ENCODE measurements at regions not wholly inside any gene's neighbourhood (a gene's known extent, or its start where the extent isn't known, plus 50 kb on each side); places are given as distances from the start of the nearest gene placed in this dataset.
"Not testable (repeated sequence)": the region's sequence is repeated elsewhere in the genome, so short reads cannot be mapped to it uniquely, and the experiment has no call there.

DNA sequence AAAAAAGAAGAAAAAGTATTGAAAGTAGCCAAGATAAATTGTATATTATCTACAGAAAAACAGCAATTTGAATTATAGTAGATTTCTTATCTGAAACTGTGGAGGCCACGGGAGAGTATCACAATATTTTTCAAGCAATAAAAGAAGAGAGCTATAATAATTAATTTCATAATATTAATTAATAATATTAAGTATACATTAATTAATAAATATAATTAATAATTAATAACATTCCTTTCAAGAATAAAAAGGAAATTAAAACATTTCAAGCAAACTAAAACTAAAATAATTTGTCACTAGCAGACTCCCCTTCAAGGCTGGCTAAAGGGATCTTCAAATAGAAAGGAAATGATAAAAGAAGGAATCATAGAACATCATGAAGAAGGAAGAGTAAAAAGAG is 372.7 kb upstream of the KYNU start:
- Histone ChIP-seq H3K27me3 (ENCODE audit: low read depth) (no peaks in the 10 kb centered on the region), H3K4me3 (no peak overlapping the region), H3K27ac (replicated peaks) (no peak overlapping the region), H3K9me3 (replicated peaks) (peaks cover 10% of the 10 kb centered on the region), H3K4me1 (no peaks in the 10 kb centered on the region), H3K36me3 (no peaks in the 10 kb centered on the region)
- TF ChIP-seq, protein P1, sequence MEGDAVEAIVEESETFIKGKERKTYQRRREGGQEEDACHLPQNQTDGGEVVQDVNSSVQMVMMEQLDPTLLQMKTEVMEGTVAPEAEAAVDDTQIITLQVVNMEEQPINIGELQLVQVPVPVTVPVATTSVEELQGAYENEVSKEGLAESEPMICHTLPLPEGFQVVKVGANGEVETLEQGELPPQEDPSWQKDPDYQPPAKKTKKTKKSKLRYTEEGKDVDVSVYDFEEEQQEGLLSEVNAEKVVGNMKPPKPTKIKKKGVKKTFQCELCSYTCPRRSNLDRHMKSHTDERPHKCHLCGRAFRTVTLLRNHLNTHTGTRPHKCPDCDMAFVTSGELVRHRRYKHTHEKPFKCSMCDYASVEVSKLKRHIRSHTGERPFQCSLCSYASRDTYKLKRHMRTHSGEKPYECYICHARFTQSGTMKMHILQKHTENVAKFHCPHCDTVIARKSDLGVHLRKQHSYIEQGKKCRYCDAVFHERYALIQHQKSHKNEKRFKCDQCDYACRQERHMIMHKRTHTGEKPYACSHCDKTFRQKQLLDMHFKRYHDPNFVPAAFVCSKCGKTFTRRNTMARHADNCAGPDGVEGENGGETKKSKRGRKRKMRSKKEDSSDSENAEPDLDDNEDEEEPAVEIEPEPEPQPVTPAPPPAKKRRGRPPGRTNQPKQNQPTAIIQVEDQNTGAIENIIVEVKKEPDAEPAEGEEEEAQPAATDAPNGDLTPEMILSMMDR (IDR thresholded peaks at IDR 0.05; ENCODE audit: borderline replicate concordance) = no peak
- no peak for DNase-seq
- intact Hi-C loops (cut with micrococcal nuclease) = no loop called here

DNA sequence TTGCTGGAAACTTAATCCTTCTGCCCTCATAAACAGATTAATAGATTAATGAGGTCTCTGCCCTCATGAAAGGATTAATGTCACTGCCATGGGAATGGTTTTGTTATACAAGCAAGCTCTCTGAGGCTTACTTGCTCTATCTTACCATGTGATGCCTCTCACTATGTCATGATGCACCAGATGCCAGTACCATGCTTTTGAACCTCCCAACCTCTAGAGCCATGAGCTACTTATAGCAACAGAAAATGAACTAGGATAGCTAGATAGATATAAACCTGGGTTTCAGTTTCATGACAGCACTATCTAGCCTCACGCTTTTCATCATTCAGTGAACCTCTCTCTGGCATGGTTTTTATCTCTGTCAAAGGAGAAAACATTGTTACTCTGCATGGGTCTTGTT is 371.6 kb upstream of the LRP1B start:
- H3K27me3 ChIP-seq (ENCODE audit: low read depth) = no peaks in the 10 kb centered on the region
- H3K9me3 ChIP-seq (replicated peaks) = peaks cover 4% of the 10 kb centered on the region
- TF ChIP-seq, protein P1 (IDR thresholded peaks at IDR 0.05; ENCODE audit: borderline replicate concordance) = no peak
- H3K36me3 ChIP-seq = no peaks in the 10 kb centered on the region
- no peaks in the 10 kb centered on the region for H3K4me1 ChIP-seq
- DNase-seq = no peak
- intact Hi-C loops (cut with micrococcal nuclease) = no loop called here
- no peak overlapping the region for H3K4me3 ChIP-seq
- no peak overlapping the region for H3K27ac ChIP-seq (replicated peaks)

DNA sequence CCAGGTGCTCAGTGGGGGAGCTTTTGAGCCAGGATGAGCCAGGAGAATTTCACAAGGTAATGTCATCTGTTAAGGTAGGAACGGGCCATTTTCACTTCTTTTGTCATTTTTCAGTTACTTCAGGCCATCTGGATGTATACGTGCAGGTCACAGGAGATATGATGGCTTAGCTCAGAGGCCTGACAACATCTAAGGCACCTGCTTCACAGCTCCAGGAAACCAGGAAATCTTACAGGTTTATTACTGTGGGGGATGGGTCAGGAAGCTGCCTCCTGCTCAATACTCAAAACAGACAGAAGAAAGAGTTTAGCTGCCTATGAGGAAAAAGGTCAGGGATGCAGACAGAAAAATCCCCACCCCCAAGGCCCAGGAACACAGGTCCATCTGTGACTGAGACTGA is 364.3 kb upstream of the LRP1B start:
- no peak for DNase-seq
- no peaks in the 10 kb centered on the region for H3K27me3 ChIP-seq (ENCODE audit: low read depth)
- H3K4me1 ChIP-seq = no peaks in the 10 kb centered on the region
- no peaks in the 10 kb centered on the region for H3K36me3 ChIP-seq
- TF ChIP-seq, protein P1 (IDR thresholded peaks at IDR 0.05; ENCODE audit: borderline replicate concordance) = no peak
- no peak overlapping the region for H3K27ac ChIP-seq (replicated peaks)
- intact Hi-C loops (cut with micrococcal nuclease) = no loop called here
- H3K4me3 ChIP-seq = no peak overlapping the region
- peaks cover 9% of the 10 kb centered on the region for H3K9me3 ChIP-seq (replicated peaks)

DNA sequence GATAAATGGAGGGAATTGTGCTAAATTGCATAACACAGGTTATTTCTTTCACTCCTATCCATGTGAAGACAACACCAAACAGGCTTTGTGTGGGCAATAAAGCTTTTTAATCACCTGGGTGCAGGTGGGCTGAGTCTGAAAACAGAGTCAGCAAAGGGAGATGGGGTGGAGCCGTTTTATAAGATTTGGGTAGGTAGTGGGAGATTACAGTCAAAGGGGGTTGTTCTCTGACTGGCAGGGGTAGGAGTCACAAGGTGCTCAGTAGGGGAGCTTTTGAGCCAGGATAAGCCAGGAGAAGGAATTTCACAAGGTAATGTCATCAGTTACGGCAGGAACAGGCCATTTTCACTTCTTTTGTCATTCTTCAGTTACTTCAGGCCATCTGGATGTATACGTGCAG is 358.8 kb upstream of the LRP1B start:
- peaks cover 26% of the 10 kb centered on the region for H3K9me3 ChIP-seq (replicated peaks)
- H3K4me1 ChIP-seq; H3K27ac ChIP-seq (replicated peaks); intact Hi-C loops (cut with micrococcal nuclease); H3K36me3 ChIP-seq; H3K4me3 ChIP-seq; DNase-seq; H3K27me3 ChIP-seq (ENCODE audit: low read depth): not testable (repeated sequence)

DNA sequence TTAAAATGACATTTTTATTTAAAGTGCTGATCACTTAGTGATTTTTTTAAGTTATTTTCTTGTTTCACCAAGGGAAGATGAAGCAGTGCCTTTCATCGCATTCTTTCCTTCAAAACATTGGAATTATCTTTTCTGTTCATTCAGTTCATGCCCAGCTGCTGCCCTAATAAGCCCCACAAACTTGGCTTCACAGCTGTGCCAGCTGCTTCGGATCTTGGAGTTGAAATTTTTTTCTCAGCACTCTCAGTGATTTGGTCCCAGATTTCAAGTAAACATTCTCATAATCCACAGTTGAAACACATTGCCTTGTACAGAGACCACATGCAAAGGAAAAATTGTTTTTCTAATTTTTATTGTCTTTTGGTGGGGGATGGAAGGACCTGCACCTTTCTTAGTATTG is 353.3 kb upstream of the LRP1B start:
- H3K36me3 ChIP-seq = no peaks in the 10 kb centered on the region
- H3K9me3 ChIP-seq (replicated peaks) = peaks cover 16% of the 10 kb centered on the region

DNA sequence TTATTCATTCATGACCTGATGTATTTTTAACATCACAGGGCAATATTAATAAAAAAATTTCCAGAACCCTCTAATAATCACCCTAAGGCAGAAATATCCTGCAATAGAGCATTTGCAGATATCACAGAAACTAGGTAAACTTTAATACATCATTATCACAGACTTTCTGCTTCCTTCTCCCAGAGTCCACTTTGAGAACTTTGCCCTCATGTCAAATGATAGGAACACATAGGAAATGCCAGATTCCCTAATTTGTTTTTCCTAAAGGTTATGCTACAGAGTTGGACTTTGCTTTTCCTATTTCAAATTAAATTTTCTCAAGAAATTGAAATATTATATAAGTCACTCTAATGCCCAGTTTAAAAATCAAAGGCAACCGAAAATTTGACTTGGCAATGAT is 352.8 kb upstream of the LRP1B start:
- H3K4me3 ChIP-seq = no peak overlapping the region
- H3K36me3 ChIP-seq = no peaks in the 10 kb centered on the region
- peaks cover 12% of the 10 kb centered on the region for H3K9me3 ChIP-seq (replicated peaks)
- intact Hi-C loops (cut with micrococcal nuclease) = no loop called here
- no peak for DNase-seq
- H3K4me1 ChIP-seq = no peaks in the 10 kb centered on the region
- TF ChIP-seq, protein P1 (IDR thresholded peaks at IDR 0.05; ENCODE audit: borderline replicate concordance) = no peak
- no peak overlapping the region for H3K27ac ChIP-seq (replicated peaks)
- H3K27me3 ChIP-seq (ENCODE audit: low read depth) = no peaks in the 10 kb centered on the region

More for the DNA sequence above, 353.3 kb upstream of the LRP1B start:
- Histone ChIP-seq H3K4me3 (no peak overlapping the region), H3K27ac (replicated peaks) (no peak overlapping the region), H3K27me3 (ENCODE audit: low read depth) (no peaks in the 10 kb centered on the region), H3K4me1 (no peaks in the 10 kb centered on the region)
- DNase-seq = no peak
- intact Hi-C loops (cut with micrococcal nuclease) = no loop called here
- TF ChIP-seq, protein P1 (IDR thresholded peaks at IDR 0.05; ENCODE audit: borderline replicate concordance) = no peak

Data from left ventricle myocardium inferior (tissue), 1 donor.